ENCODE measurements at regions not wholly inside any gene's neighbourhood (a gene's known extent, or its start where the extent isn't known, plus 50 kb on each side); places are given as distances from the start of the nearest gene placed in this dataset.

GRCh38 chr2:204174034-204174433, 237.5 kb downstream of the ICOS start:
- Histone ChIP-seq H3K79me2 (ENCODE audit: insufficient read depth, low read length) (no peaks in the 10 kb centered on the region), H3F3A (ENCODE audit: insufficient read depth, low read length) (no peaks in the 10 kb centered on the region), H3K4me1 (ENCODE audit: insufficient read depth, low read length, severe bottlenecking) (no peaks in the 10 kb centered on the region), H3K27ac (ENCODE audit: low read depth, low read length, poor library complexity, severe bottlenecking) (no peak overlapping the region), H3K9me2 (ENCODE audit: low read depth, low read length) (no peaks in the 10 kb centered on the region), H3K27me3 (ENCODE audit: insufficient read depth, low read length) (no peaks in the 10 kb centered on the region), H2AFZ (ENCODE audit: low read length) (no peak overlapping the region), H3K4me3 (ENCODE audit: low read depth, low read length, poor library complexity, severe bottlenecking) (no peak overlapping the region), H4K20me1 (ENCODE audit: insufficient read depth, low read length) (no peaks in the 10 kb centered on the region), H3K4me2 (ENCODE audit: low read length) (no peak overlapping the region), H3K9me3 (ENCODE audit: low read length) (no peaks in the 10 kb centered on the region), H3K36me3 (ENCODE audit: insufficient read depth, low read length) (no peaks in the 10 kb centered on the region), H3K9ac (ENCODE audit: low read length) (no peak overlapping the region)
- no peak for TF ChIP-seq EZH2 (IDR thresholded peaks at IDR 0.05; ENCODE audit: borderline replicate concordance, low read length)
- TF ChIP-seq, protein P1, sequence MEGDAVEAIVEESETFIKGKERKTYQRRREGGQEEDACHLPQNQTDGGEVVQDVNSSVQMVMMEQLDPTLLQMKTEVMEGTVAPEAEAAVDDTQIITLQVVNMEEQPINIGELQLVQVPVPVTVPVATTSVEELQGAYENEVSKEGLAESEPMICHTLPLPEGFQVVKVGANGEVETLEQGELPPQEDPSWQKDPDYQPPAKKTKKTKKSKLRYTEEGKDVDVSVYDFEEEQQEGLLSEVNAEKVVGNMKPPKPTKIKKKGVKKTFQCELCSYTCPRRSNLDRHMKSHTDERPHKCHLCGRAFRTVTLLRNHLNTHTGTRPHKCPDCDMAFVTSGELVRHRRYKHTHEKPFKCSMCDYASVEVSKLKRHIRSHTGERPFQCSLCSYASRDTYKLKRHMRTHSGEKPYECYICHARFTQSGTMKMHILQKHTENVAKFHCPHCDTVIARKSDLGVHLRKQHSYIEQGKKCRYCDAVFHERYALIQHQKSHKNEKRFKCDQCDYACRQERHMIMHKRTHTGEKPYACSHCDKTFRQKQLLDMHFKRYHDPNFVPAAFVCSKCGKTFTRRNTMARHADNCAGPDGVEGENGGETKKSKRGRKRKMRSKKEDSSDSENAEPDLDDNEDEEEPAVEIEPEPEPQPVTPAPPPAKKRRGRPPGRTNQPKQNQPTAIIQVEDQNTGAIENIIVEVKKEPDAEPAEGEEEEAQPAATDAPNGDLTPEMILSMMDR (IDR thresholded peaks at IDR 0.05; ENCODE audit: low read length), result no peak

DNA sequence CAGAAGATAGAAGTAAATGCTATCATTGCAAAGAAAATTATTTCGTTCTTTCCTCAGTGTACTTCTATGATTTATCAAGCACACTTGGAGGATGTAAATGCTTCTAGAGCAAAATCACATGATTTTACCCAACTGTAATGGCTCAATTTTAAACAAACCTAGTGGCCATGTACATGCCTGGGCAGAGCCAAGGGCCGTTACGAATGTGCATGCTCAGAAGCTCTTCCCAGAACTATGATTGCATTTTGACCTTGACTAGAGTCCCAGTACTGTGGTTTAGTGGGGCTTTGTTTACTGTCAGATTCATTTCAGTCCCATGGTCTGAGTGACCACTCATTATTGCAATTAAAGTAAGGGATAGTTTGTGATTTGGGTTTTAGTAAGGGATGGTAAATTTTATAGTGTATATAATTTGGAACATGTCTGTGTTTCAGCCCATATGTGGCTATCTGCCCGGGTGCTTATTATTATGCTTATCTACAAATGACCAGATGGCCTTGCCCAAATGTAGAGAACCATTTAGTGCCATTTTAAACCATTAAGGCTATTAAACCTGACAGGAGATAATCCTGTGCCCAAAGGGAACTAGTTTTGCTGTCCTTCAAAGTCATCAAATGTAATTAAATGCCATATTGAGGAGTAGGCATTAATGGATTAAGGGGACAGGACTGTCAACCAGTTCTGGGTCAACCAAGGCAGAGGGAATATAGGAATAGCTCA, 239.1 kb downstream of the ICOS start:
- TF ChIP-seq, protein P1 (IDR thresholded peaks at IDR 0.05; ENCODE audit: low read length), result no peak
- no peak for TF ChIP-seq EZH2 (IDR thresholded peaks at IDR 0.05; ENCODE audit: borderline replicate concordance, low read length)
- no peaks in the 10 kb centered on the region for H3K9me3 ChIP-seq (ENCODE audit: low read length)
- H3F3A ChIP-seq (ENCODE audit: insufficient read depth, low read length), result no peaks in the 10 kb centered on the region
- H3K79me2 ChIP-seq (ENCODE audit: insufficient read depth, low read length), result no peaks in the 10 kb centered on the region
- no peaks in the 10 kb centered on the region for H3K36me3 ChIP-seq (ENCODE audit: insufficient read depth, low read length)
- H3K9me2 ChIP-seq (ENCODE audit: low read depth, low read length), result no peaks in the 10 kb centered on the region
- H3K4me3 ChIP-seq (ENCODE audit: low read depth, low read length, poor library complexity, severe bottlenecking), result no peak overlapping the region
- H3K4me2 ChIP-seq (ENCODE audit: low read length), result no peak overlapping the region
- H3K27me3 ChIP-seq (ENCODE audit: insufficient read depth, low read length), result no peaks in the 10 kb centered on the region
- H3K27ac ChIP-seq (ENCODE audit: low read depth, low read length, poor library complexity, severe bottlenecking), result no peak overlapping the region
- H3K9ac ChIP-seq (ENCODE audit: low read length), result no peak overlapping the region
- H3K4me1 ChIP-seq (ENCODE audit: insufficient read depth, low read length, severe bottlenecking), result no peaks in the 10 kb centered on the region
- H2AFZ ChIP-seq (ENCODE audit: low read length), result no peak overlapping the region
- H4K20me1 ChIP-seq (ENCODE audit: insufficient read depth, low read length), result no peaks in the 10 kb centered on the region

DNA sequence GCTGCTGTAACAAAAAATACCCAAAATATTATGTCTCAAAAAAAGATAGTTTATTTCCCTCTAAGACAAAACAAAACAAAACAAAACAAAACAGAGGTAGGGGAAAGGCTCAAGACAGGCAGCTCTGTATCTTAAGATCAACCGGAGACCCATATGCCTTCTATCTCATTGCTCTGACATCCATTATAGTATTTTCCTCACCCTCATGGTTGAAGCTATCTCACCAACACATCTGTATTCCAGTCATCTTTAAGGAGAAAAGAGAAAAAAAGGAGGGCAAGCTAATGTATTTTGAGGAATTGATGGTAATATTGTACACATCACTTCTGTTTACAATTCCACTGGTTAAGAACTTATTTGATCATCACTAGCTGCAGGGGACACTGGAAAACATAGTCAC, 239.7 kb downstream of the ICOS start:
- H3K27ac ChIP-seq (ENCODE audit: low read depth, low read length, poor library complexity, severe bottlenecking), result no peak overlapping the region
- H2AFZ ChIP-seq (ENCODE audit: low read length), result no peak overlapping the region
- no peaks in the 10 kb centered on the region for H3F3A ChIP-seq (ENCODE audit: insufficient read depth, low read length)
- H3K79me2 ChIP-seq (ENCODE audit: insufficient read depth, low read length), result no peaks in the 10 kb centered on the region
- no peak overlapping the region for H3K4me2 ChIP-seq (ENCODE audit: low read length)
- H3K4me1 ChIP-seq (ENCODE audit: insufficient read depth, low read length, severe bottlenecking), result no peaks in the 10 kb centered on the region
- H4K20me1 ChIP-seq (ENCODE audit: insufficient read depth, low read length), result no peaks in the 10 kb centered on the region
- H3K9me2 ChIP-seq (ENCODE audit: low read depth, low read length), result no peaks in the 10 kb centered on the region
- H3K4me3 ChIP-seq (ENCODE audit: low read depth, low read length, poor library complexity, severe bottlenecking), result no peak overlapping the region
- no peaks in the 10 kb centered on the region for H3K27me3 ChIP-seq (ENCODE audit: insufficient read depth, low read length)
- no peaks in the 10 kb centered on the region for H3K36me3 ChIP-seq (ENCODE audit: insufficient read depth, low read length)
- H3K9me3 ChIP-seq (ENCODE audit: low read length), result no peaks in the 10 kb centered on the region
- no peak overlapping the region for H3K9ac ChIP-seq (ENCODE audit: low read length)
- no peak for TF ChIP-seq EZH2 (IDR thresholded peaks at IDR 0.05; ENCODE audit: borderline replicate concordance, low read length)
- TF ChIP-seq, protein P1 (IDR thresholded peaks at IDR 0.05; ENCODE audit: low read length), result no peak
